SU-DHL-6 (cell line): ENCODE measurements at regions not wholly inside any gene's neighbourhood (a gene's known extent, or its start where the extent isn't known, plus 50 kb on each side); places are given as distances from the start of the nearest gene placed in this dataset.

Experiments used
- H2AFZ ChIP-seq: fragments of 200-600 bp; sonication (generic); 2 replicates; pipeline ENCODE4 v1.6.1; 2014; ENCODE audit warnings: low read depth, mild to moderate bottlenecking, moderate library complexity, mixed read lengths, antibody characterized with exemption, low read length; ENCODE audit not compliant: severe bottlenecking
- H3F3A ChIP-seq: fragments of 200-600 bp; shearing (Covaris generic); 2 replicates; pipeline ENCODE4 v1.6.0; 2016; ENCODE audit warnings: antibody characterized with exemption, mild to moderate bottlenecking; ENCODE audit not compliant: insufficient read depth
- H3K27ac ChIP-seq: fragments of 200-600 bp; sonication (generic); 2 replicates; pipeline ENCODE4 v1.5.1; 2016; ENCODE audit warnings: low read depth, mild to moderate bottlenecking, low read length, moderate library complexity, mixed read lengths
- H3K27me3 ChIP-seq: fragments of 200-600 bp; sonication (generic), shearing (Covaris generic); 2 replicates; pipeline ENCODE4 v1.6.0; 2014; ENCODE audit warnings: mild to moderate bottlenecking, low read length
- H3K36me3 ChIP-seq: fragments of 200-600 bp; sonication (generic); 2 replicates; pipeline ENCODE4 v1.6.1; 2014; ENCODE audit warnings: mild to moderate bottlenecking, low read length, mixed read lengths
- H3K4me2 ChIP-seq: fragments of 300-600, 200-600 bp; shearing (Covaris generic), sonication (generic); 2 replicates; pipeline ENCODE4 v1.6.0; 2014; ENCODE audit warnings: low read length, low read depth, mild to moderate bottlenecking; ENCODE audit not compliant: poor library complexity, severe bottlenecking
- H3K4me3 ChIP-seq: fragments of 200-600 bp; sonication (generic); 2 replicates; pipeline ENCODE4 v1.5.1; 2014; ENCODE audit warnings: antibody characterized with exemption, low read length, mild to moderate bottlenecking, mixed read lengths; ENCODE audit not compliant: insufficient read depth, poor library complexity, severe bottlenecking
- H3K79me2 ChIP-seq: fragments of 200-600 bp; sonication (generic); 2 replicates; pipeline ENCODE4 v1.6.1; 2014; ENCODE audit warnings: mild to moderate bottlenecking, low read length, moderate library complexity; ENCODE audit not compliant: insufficient read depth
- H3K9ac ChIP-seq: fragments of 200-600 bp; sonication (generic); 2 replicates; pipeline ENCODE4 v1.7.0; 2014; ENCODE audit warnings: mild to moderate bottlenecking, low read length
- H3K9me2 ChIP-seq: fragments of 200-600 bp; sonication (generic); replicated peaks from 2 replicates; pipeline ENCODE4 v1.6.1; 2014; ENCODE audit warnings: low read length; ENCODE audit not compliant: insufficient read depth
- H3K9me3 ChIP-seq: fragments of 200-600 bp; sonication (generic); 2 replicates; pipeline ENCODE4 v1.6.1; 2014; ENCODE audit warnings: low read length, mixed read lengths; ENCODE audit not compliant: insufficient read depth
- H4K20me1 ChIP-seq: fragments of 200-600 bp; sonication (generic); 2 replicates; pipeline ENCODE4 v1.6.1; 2014; ENCODE audit warnings: low read depth, mild to moderate bottlenecking, antibody characterized with exemption, low read length, moderate library complexity, mixed read lengths
- CTCF ChIP-seq: fragments of 200-600 bp; sonication (generic); IDR thresholded peaks from one replicate; pipeline ENCODE4 v1.5.1; 2017; ENCODE audit warnings: antibody characterized with exemption, mild to moderate bottlenecking, low read length, moderate library complexity; ENCODE audit not compliant: insufficient read depth, poor library complexity, severe bottlenecking
- EZH2phosphoT487 ChIP-seq: fragments of 200-600 bp; sonication (generic), shearing (Covaris generic); conservative IDR thresholded peaks from 2 replicates; pipeline ENCODE4 v1.6.1; 2018; ENCODE audit warnings: mild to moderate bottlenecking, antibody characterized with exemption, low read length, moderate library complexity, mixed read lengths

GRCh38 chr1:59141267-59141863 is 155.5 kb upstream of the FGGY start:
- Histone ChIP-seq H3K27me3 (no peaks in the 10 kb centered on the region), H3K9me2 (no peaks in the 10 kb centered on the region), H3F3A (no peaks in the 10 kb centered on the region), H3K36me3 (no peaks in the 10 kb centered on the region), H3K9me3 (no peaks in the 10 kb centered on the region), H3K79me2 (no peaks in the 10 kb centered on the region), H3K27ac (no peak overlapping the region), H4K20me1 (no peaks in the 10 kb centered on the region), H3K4me2 (no peak overlapping the region), H3K4me3 (no peak overlapping the region), H3K9ac (no peak overlapping the region), H2AFZ (no peak overlapping the region)
- TF ChIP-seq CTCF: no peak
- TF ChIP-seq EZH2phosphoT487: no peak

GRCh38 chr1:59142311-59143132 is 154.4 kb upstream of the FGGY start:
- Histone ChIP-seq H3K9ac (no peak overlapping the region), H2AFZ (no peak overlapping the region), H3K4me3 (no peak overlapping the region), H3K9me2 (no peaks in the 10 kb centered on the region), H3K27ac (no peak overlapping the region), H3K79me2 (no peaks in the 10 kb centered on the region), H3F3A (no peaks in the 10 kb centered on the region), H3K27me3 (no peaks in the 10 kb centered on the region), H3K9me3 (no peaks in the 10 kb centered on the region), H3K4me2 (no peak overlapping the region), H3K36me3 (no peaks in the 10 kb centered on the region), H4K20me1 (no peaks in the 10 kb centered on the region)
- TF ChIP-seq CTCF: no peak
- TF ChIP-seq EZH2phosphoT487: no peak

- Histone ChIP-seq H3K9me3 (no peaks in the 10 kb centered on the region), H3K4me2 (no peak overlapping the region), H3K27ac (no peak overlapping the region), H3K9ac (no peak overlapping the region), H3K79me2 (no peaks in the 10 kb centered on the region), H3K9me2 (no peaks in the 10 kb centered on the region), H2AFZ (no peak overlapping the region), H3K4me3 (no peak overlapping the region), H3F3A (no peaks in the 10 kb centered on the region), H3K27me3 (no peaks in the 10 kb centered on the region), H3K36me3 (no peaks in the 10 kb centered on the region), H4K20me1 (no peaks in the 10 kb centered on the region)
- TF ChIP-seq CTCF (no peak), EZH2phosphoT487 (no peak)
These were observed 153.8 kb upstream of the FGGY start for GRCh38 chr1:59143133-59143487.
